IPS DF 4.7 (cell line): ENCODE measurements at regions not wholly inside any gene's neighbourhood (a gene's known extent, or its start where the extent isn't known, plus 50 kb on each side); places are given as distances from the start of the nearest gene placed in this dataset.
"Not testable (repeated sequence)": the region's sequence is repeated elsewhere in the genome, so short reads cannot be mapped to it uniquely, and the experiment has no call there.

ENCODE experiments used
- DNase-seq: peaks from one replicate; pipeline ENCODE4 v3.0.0-alpha.2; 2013; ENCODE audit warnings: low spot score; ENCODE audit errors: extremely low read depth

DNA sequence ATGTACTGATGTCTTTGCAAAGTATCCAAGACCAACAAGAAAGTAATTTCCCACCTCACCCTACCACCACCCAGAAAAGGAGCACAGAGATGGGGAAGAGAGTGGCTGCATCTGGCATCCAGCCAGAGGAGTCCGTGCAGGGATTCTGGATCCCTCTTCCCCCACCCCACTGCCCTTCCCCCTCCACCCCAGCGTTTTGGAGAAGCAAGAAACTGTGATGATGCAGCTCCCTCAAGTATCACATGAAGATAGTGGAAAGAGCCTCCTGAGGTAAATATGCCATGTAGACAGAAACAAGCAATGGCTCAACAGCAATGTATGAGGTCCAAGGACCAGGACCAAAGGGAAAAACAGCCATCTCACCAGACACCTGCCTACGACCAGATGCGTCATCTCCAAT, 153.8 kb downstream of the DEPDC1B start:
- DNase-seq, result no peak

- DNase-seq, result no peak
These were observed 154.4 kb downstream of the DEPDC1B start for GRCh38 chr5:60545551-60545950.

DNA sequence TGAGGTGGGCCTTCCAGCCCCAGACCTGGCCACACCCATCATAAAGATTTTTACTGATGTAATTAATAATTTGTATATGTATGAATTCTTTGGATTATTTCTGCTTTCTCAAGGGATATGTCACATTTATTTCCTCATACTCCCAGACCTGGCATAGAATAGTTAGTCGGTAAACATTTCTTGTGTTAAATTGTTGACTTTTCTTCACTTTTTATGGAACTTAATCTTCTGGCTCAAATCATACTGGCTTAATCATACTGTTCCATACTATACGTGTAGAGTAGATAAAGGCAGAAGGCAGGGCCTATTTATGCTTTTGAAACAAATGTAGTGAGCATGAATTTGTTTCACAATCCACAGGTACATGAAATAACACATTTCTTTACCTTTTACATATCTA, 155.8 kb downstream of the DEPDC1B start:
- DNase-seq, result no peak

GRCh38 chr5:60541980-60542379, 158.0 kb downstream of the DEPDC1B start:
- DNase-seq, result no peak

DNA sequence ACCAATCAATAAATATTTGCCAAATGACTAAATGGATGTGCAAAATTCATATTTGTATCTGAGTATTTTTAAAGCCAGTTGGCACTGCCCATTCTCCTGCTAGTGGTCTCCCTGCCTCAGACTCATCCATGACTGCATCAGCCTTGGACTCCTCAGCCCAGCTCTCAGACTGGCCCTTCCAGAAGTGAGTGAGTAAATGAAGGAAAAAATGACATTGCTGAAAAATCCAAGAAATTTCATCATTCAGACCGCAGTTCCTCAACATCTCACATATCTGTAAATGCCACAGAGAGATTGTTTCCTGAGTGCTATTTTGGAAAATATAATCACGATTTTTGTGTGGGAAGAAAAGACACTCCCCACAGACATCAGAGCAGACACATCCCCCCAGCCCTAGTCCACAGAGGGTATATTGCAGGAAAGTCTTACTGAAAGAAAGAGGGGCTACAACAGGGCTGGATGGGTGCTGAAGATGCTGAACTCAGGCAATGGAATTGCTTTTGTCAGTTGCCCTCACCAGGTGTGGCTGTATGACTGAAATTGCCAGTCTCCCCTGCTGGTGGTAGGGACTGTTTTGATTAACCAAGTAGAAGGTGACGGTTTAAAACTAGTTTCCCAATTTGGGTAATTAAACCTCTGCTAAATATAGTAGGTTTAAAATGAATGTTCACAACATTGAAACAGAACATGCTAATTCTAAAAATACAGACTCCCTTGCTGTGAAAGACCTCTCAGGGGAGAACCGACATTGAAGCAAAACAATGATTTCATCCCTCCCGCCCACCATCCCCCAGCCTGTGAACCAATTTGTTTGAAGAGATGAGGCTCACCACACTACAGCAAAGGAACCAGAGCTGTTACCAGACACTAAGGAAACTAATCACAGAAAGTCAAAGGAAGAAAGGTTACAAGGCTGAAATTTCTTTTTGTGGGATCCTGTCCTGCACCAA, 158.8 kb downstream of the DEPDC1B start:
- DNase-seq, result no peak

DNA sequence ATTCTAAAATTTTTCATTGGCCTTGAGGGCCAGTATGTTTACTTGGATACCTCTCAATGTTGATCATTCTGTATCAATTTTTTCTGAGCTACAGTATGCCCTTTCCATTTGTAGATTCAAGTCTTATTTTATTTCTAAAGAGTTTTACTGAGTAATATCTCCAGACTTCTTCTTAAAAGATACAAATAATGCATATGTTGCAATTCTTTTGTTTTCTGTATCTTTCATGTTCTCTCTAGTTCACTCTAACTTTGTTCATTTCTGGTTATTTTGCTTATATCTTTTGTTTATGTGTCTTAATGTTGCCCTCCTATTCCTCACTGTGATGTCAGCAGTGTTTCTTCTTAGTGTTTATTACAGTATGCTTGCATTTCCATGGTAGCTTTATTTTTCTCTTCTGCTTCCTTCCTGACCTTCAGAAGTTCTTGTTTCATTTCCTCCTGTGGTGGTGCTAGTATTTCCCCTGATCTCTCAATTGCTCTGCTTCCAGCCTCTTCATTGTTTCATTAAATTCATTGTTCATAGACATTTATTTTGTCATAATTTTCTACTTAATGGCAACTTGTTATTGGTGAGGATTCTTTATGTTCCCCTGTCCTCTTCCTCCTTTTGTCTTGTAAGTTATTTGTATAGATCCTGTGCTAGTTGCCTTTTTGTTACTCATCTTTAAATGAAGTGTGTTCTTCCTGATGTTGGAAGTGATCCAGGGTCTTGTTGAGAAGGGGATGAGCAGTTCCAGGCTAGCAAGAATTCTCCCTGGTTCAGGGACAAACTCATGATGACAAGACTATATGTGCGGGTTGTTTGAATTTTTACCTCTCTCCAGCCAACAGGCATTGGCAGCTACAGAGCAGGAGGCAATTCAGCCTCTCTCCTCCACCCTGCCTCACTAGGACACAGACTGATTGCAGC, 160.8 kb downstream of the DEPDC1B start:
- DNase-seq, result no peak

GRCh38 chr5:60538426-60538825, 161.5 kb downstream of the DEPDC1B start:
- no peak for DNase-seq

GRCh38 chr5:60535951-60536350, 164.0 kb downstream of the DEPDC1B start:
- no peak for DNase-seq

DNA sequence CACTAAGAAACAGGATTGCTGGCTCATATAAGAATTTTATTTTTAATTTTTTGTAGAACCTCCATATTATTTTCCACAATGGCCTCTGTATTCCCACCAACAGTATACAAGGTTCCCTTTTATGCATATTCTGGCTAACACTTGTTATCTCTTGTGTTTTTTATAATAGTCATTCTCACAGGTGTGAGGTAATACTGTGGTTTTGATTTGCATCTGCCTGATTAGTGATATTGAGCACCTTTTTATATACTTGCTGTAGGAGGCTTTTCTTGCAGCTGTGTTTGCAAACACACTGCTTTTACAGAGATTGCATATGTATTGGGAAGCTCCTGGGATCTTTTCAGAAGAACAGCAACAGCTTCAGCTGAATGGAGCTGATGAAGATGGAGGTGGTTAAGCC, 164.8 kb downstream of the DEPDC1B start:
- no peak for DNase-seq

- no peak for DNase-seq
These were observed 166.2 kb downstream of the DEPDC1B start for GRCh38 chr5:60533789-60534188.

DNA sequence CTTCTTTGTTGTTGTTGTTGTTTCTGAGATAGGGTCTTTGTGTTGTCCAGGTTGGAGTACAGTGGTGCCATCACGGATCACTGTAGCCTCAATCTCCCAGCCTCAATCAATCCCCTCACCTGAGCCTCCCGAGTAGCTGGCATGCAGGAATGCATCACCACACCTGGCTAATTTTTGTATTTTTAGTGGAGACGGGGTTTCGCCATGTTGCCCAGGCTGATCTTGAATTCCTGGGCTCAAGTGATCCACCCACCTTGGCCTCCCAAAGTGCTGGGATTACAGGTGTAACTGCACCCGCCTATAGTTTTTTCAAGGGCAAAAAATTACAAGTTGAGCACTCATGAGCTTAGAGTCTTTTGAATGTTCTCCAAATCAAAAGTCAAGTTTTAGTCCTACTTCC, 167.2 kb downstream of the DEPDC1B start:
- not testable (repeated sequence) for DNase-seq

GRCh38 chr5:60530144-60530848, 169.7 kb downstream of the DEPDC1B start:
- DNase-seq, result not testable (repeated sequence)

GRCh38 chr5:60529001-60529400, 171.0 kb downstream of the DEPDC1B start:
- no peak for DNase-seq

- no peak for DNase-seq
These were observed 172.9 kb downstream of the DEPDC1B start for GRCh38 chr5:60527072-60527471.

DNA sequence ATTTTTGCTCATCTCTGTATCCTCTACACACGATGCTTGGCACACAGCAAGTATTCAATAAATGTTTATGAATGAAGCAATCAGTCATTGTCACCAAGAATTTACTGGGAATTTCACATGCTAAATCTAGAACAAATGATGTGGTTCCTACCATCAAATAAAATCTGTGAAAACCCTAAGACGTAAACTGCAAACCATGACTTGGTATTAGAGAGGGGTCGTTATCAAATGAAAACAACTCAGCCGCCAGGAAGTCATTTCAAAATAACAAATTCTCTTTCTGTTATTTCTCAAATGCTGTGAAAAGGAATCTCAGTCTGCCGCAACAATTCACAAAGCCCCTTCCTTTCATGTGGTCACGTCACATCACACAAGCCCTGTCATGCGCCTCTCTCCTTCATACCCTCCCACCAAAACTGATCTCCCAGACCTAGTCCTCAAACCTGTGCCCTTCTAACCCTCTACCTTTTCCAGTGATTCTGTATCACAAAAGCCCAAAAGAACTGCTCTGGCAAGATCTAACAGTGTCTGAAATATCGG, 173.6 kb downstream of the DEPDC1B start:
- DNase-seq, result no peak

DNA sequence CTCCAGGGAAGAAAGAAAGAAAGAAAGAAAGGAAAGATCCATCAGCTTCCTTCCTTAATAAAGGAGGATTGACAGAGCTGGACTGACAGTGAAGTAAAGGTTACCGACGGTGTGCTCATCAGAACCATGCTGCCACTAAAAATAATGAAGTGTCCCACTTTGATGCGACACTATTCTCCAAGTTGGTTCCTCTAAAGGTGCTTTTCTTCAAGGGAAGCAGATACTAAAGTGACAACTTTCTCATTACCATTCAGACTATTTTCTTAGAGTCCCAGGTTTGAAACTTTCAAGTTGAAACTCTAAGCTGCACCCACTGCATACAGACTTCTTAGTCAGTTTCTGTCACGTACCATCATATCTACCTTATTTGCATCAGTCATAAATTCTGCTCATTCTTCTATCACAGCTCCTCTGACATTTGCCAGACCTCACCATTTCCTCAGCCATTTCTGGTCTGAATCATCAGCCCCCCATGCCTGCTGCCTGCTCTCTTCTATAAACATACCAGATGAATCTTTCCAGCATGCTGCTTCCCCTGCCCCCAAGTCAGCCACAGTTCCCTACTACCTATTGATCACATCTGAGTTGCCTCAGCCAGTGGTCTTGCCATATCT, 177.6 kb downstream of the DEPDC1B start:
- DNase-seq, result no peak

DNA sequence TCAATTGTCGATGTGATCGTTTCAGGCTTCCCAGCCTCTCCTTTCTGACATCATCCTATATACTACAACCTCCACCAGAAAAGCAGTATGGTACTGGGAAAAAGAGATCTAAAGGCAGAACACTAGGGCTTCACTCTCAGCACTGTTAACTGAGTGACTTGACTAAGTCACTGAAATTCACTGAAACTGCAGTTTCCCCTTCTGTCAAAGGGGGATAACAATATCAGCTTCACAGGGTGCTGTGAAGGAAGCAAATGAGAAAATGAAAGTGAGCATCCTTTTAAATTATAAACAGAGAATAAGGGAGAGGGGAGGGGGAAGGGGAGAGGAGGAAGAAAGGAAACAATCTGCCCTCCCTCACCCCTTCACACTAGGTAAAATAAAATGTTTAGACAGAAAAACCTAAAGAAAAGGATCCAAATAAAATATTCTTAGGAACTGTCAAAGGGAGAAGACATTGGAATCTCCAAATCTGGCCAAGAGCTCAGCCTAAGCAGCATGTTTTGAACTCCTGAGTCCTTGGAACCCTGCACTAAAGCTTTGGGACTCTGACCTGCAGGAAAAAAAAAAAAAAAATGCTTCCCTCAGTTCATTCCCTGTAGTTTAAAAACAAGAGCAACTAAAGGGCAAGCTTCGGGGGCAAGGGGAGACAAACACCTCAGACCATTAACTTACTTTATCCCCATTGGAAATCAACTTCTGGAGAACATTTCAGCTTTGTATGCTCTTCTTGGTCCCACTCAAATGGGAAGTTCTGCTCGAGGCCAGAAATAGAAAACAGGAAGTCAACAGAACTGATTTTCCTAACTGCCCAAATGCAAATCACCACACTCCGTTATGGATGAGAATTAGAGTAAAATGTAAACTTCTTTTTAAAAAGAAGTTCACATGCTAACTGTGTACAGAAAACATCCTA, 178.3 kb downstream of the DEPDC1B start:
- DNase-seq, result no peak

DNA sequence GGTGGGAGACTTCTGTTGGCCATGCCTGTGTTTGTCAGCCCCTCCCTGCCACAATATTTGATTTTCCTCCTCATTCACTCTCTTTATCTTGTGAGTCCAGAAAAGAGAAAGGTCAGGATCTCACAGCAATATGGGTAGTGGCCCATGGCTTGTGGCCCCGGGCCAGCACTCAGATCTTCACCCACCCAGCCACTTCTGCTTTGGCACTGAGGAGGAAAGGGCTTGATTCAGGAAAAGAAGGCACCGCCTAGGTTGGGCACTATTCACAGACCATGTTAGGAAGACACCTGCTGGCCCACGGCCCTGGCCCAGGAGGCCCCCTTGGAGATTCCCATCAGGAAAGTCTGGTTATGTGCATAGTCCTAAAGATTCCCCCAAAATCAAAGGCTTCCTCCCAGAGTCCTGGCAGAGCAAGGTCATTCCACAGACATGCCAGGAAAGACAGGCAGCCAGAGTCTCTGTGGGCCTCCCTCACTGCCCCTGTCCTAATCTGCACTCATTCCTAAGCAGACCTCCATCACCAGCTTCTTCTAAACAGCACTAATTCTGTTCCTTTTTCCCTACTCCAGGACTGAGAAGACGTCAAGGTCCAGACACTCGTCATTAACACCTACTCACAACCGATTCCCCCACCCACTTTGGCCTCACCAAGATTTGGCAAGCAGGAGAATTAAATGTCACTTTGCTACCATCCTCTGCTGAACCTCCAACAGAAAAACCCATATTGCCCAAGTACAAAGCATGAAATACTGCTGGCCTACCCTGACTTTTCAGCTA, 179.3 kb downstream of the DEPDC1B start:
- DNase-seq, result no peak

DNA sequence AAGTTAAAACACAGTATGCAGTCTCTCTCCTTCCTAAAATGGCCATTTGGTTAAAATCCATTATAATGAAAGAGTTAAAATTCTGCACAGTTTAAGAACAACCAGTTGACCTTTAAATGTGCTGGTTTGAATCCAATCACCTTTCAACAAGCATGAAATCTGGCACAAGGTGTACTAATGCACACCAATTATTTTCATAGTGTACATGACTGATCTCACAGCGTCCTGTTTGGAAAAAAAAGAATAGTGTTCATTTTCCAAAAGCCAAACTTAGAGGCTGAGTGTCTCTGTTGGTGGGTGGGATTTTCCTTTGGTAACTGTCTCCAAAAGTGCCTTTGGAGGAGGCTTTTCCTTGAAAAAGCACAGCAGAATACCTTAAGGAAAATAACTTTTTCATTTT, 180.6 kb downstream of the DEPDC1B start:
- DNase-seq, result no peak
